Smooth muscle cell (in vitro differentiated cells): ENCODE measurements at regions not wholly inside any gene's neighbourhood (a gene's known extent, or its start where the extent isn't known, plus 50 kb on each side); places are given as distances from the start of the nearest gene placed in this dataset.

Experiments used
- DNase-seq: peaks from one replicate; lab custom pipeline; 2025; ENCODE audit not compliant: unreplicated experiment; lab: John Stamatoyannopoulos, UW
- H2AFZ ChIP-seq: fragments of 200-600 bp; sonication (generic); 2 replicates; pipeline ENCODE4 v1.6.0; 2016; ENCODE audit warnings: antibody characterized with exemption, low read depth, mild to moderate bottlenecking
- H3F3A ChIP-seq: fragments of 200-600 bp; sonication (generic); 2 replicates; pipeline ENCODE4 v1.6.0; 2017; ENCODE audit warnings: antibody characterized with exemption, low read depth
- H3K27ac ChIP-seq: fragments of 200-600 bp; sonication (generic); 2 replicates; pipeline ENCODE4 v1.5.1; 2016; ENCODE audit warnings: low read depth, mild to moderate bottlenecking
- H3K27me3 ChIP-seq: fragments of 200-600 bp; sonication (generic); 2 replicates; pipeline ENCODE4 v1.6.1; 2016; ENCODE audit warnings: low read depth, mild to moderate bottlenecking
- H3K36me3 ChIP-seq: fragments of 200-600 bp; sonication (generic); 2 replicates; pipeline ENCODE4 v1.5.1; 2016; ENCODE audit warnings: low read depth
- H3K4me1 ChIP-seq: fragments of 200-600 bp; sonication (generic); 2 replicates; pipeline ENCODE4 v1.5.1; 2016; ENCODE audit warnings: low read depth
- H3K4me2 ChIP-seq: fragments of 200-600 bp; sonication (generic); 2 replicates; pipeline ENCODE4 v1.6.0; 2016; ENCODE audit warnings: mild to moderate bottlenecking
- H3K4me3 ChIP-seq: fragments of 200-600 bp; sonication (generic); 2 replicates; pipeline ENCODE4 v1.5.1; 2016; ENCODE audit warnings: mild to moderate bottlenecking
- H3K79me2 ChIP-seq: fragments of 200-600 bp; sonication (generic); 2 replicates; pipeline ENCODE4 v1.6.0; 2016; ENCODE audit warnings: low read depth, mild to moderate bottlenecking
- H3K9ac ChIP-seq: fragments of 200-600 bp; sonication (generic); 2 replicates; pipeline ENCODE4 v1.6.0; 2016; ENCODE audit warnings: low read depth
- H3K9me3 ChIP-seq: fragments of 200-600 bp; sonication (generic); replicated peaks from 2 replicates; pipeline ENCODE4 v1.5.1; 2016; ENCODE audit warnings: low read depth
- H4K20me1 ChIP-seq: fragments of 200-600 bp; sonication (generic); 2 replicates; pipeline ENCODE4 v1.6.0; 2016; ENCODE audit warnings: low read depth
- CTCF ChIP-seq: fragments of 200-600 bp; sonication (generic); IDR thresholded peaks from 2 replicates; pipeline ENCODE4 v1.5.1; 2017; ENCODE audit warnings: borderline replicate concordance, mild to moderate bottlenecking, antibody characterized with exemption; ENCODE audit not compliant: insufficient read depth, poor library complexity, severe bottlenecking
- WGBS: methylation state at CpG from one replicate; pipeline ENCODE4 v1.1.7; 2016; ENCODE audit warnings: low lambda C conversion rate; 5-methylcytosine and 5-hydroxymethylcytosine counted together

GRCh38 chr15:62706317-62706716, 336.2 kb upstream of the TPM1 start:
- Histone ChIP-seq H4K20me1 (no peaks in the 10 kb centered on the region), H2AFZ (no peak overlapping the region), H3K9ac (no peak overlapping the region), H3K9me3 (no peaks in the 10 kb centered on the region), H3K79me2 (no peaks in the 10 kb centered on the region), H3K27ac (no peak overlapping the region), H3K27me3 (no peaks in the 10 kb centered on the region), H3K4me1 (no peaks in the 10 kb centered on the region), H3F3A (no peaks in the 10 kb centered on the region), H3K36me3 (no peaks in the 10 kb centered on the region), H3K4me2 (no peak overlapping the region), H3K4me3 (no peak overlapping the region)
- no peak for DNase-seq
- no peak for TF ChIP-seq CTCF
- WGBS = 97% methylated on average over 2 of the region's 2 CpGs

- Histone ChIP-seq H4K20me1 (no peaks in the 10 kb centered on the region), H2AFZ (no peak overlapping the region), H3K4me1 (no peaks in the 10 kb centered on the region), H3K27me3 (no peaks in the 10 kb centered on the region), H3K4me3 (no peak overlapping the region), H3K9ac (no peak overlapping the region), H3K79me2 (no peaks in the 10 kb centered on the region), H3K9me3 (no peaks in the 10 kb centered on the region), H3K36me3 (no peaks in the 10 kb centered on the region), H3K27ac (no peak overlapping the region), H3F3A (no peaks in the 10 kb centered on the region), H3K4me2 (no peak overlapping the region)
- DNase-seq = no peak
- 98% methylated on average over 16 of the region's 16 CpGs for WGBS
- TF ChIP-seq CTCF = no peak
Observed at GRCh38 chr15:62708470-62708869, 334.1 kb upstream of the TPM1 start.

- TF ChIP-seq CTCF = no peak
- Histone ChIP-seq H3K4me1 (no peaks in the 10 kb centered on the region), H3K79me2 (no peaks in the 10 kb centered on the region), H3K27me3 (no peaks in the 10 kb centered on the region), H3F3A (no peaks in the 10 kb centered on the region), H2AFZ (no peak overlapping the region), H3K27ac (no peak overlapping the region), H3K36me3 (no peaks in the 10 kb centered on the region), H3K9me3 (no peaks in the 10 kb centered on the region), H3K4me2 (no peak overlapping the region), H3K9ac (no peak overlapping the region), H4K20me1 (no peaks in the 10 kb centered on the region), H3K4me3 (no peak overlapping the region)
- 76% methylated on average over 3 of the region's 3 CpGs for WGBS
- DNase-seq = no peak
Observed at GRCh38 chr15:62709261-62709660, 333.3 kb upstream of the TPM1 start.

GRCh38 chr15:62711691-62712454, 330.7 kb upstream of the TPM1 start:
- H3K9me3 ChIP-seq = no peaks in the 10 kb centered on the region
- H3K27ac ChIP-seq = no peak overlapping the region
- no peak overlapping the region for H3K4me3 ChIP-seq
- no peak for DNase-seq
- H3K36me3 ChIP-seq = no peaks in the 10 kb centered on the region
- H3K4me2 ChIP-seq = no peak overlapping the region
- H3F3A ChIP-seq = no peaks in the 10 kb centered on the region
- no peak for TF ChIP-seq CTCF
- H3K79me2 ChIP-seq = no peaks in the 10 kb centered on the region
- no peak overlapping the region for H3K9ac ChIP-seq
- 93% methylated on average over 11 of the region's 11 CpGs for WGBS
- H3K4me1 ChIP-seq = no peaks in the 10 kb centered on the region
- H2AFZ ChIP-seq = no peak overlapping the region
- H4K20me1 ChIP-seq = no peaks in the 10 kb centered on the region
- H3K27me3 ChIP-seq = no peaks in the 10 kb centered on the region
